H1 (cell line): ENCODE measurements at regions not wholly inside any gene's neighbourhood (a gene's known extent, or its start where the extent isn't known, plus 50 kb on each side); places are given as distances from the start of the nearest gene placed in this dataset.

Experiments
- CTCF ChIA-PET: fragments of 300-600 bp; sonication (Branson Sonifier 250); formaldehyde crosslinking; loops from one replicate; lab custom pipeline; 2021; ENCODE audit not compliant: partially characterized antibody; lab: Charles Lee
- POLR2A ChIA-PET: fragments of 300-600 bp; sonication (Branson Sonifier 250); formaldehyde crosslinking; loops from one replicate; lab custom pipeline; 2021; ENCODE audit warnings: inconsistent platforms; ENCODE audit not compliant: partially characterized antibody; lab: Charles Lee
- DNase-seq, 2 experiments: peaks; one replicate each; pipeline versions ENCODE4 v3.0.0 to v3.0.0-alpha.2; 2010 to 2022; ENCODE audit warnings: low spot score in 2 of 2, low read depth in 1 of 2, mixed read lengths in 1 of 2
- FAIRE-seq: peaks from 2 replicates; lab custom pipeline; 2011; peaks lifted over from hg19 to GRCh38; lab: Jason Lieb, UNC
- H2AFZ ChIP-seq: 2 replicates; pipeline ENCODE4 v1.8.1; 2012; ENCODE audit warnings: low read length, inconsistent platforms
- H2AK5ac ChIP-seq: 2 replicates; pipeline ENCODE4 v1.6.1; 2013; ENCODE audit warnings: low read depth, low read length
- H2BK120ac ChIP-seq: replicated peaks from 2 replicates; pipeline ENCODE3; 2013; ENCODE audit warnings: low read depth, low read length, inconsistent platforms
- H2BK12ac ChIP-seq: 2 replicates; pipeline ENCODE4 v1.6.1; 2013; ENCODE audit warnings: low read depth, low read length
- H2BK15ac ChIP-seq: 2 replicates; pipeline ENCODE4 v1.6.1; 2013; ENCODE audit warnings: low read length
- H2BK20ac ChIP-seq: 2 replicates; pipeline ENCODE4 v1.6.1; 2013; ENCODE audit warnings: low read length
- H2BK5ac ChIP-seq: 2 replicates; pipeline ENCODE4 v1.6.1; 2013; ENCODE audit warnings: low read depth, low read length
- H3K14ac ChIP-seq: 2 replicates; pipeline ENCODE4 v1.6.1; 2013; ENCODE audit warnings: inconsistent platforms; ENCODE audit not compliant: insufficient read length
- H3K18ac ChIP-seq: 2 replicates; pipeline ENCODE4 v1.6.1; 2013; ENCODE audit warnings: low read length; ENCODE audit errors: extremely low read depth
- H3K23ac ChIP-seq: 2 replicates; pipeline ENCODE4 v1.6.1; 2013; ENCODE audit warnings: inconsistent platforms; ENCODE audit not compliant: insufficient read length
- H3K23me2 ChIP-seq: 2 replicates; pipeline ENCODE4 v1.6.1; 2013; ENCODE audit warnings: low read depth, low read length
- H3K27ac ChIP-seq: 2 replicates; pipeline ENCODE4 v1.6.1; 2011; ENCODE audit warnings: low read depth, low read length, inconsistent platforms
- H3K27me3 ChIP-seq, 4 experiments: replicated peaks in 1 of 4; 1 replicate in 1 of 4; 2 replicates in 3 of 4; pipeline versions ENCODE4 v1.6.1 to v1.8.1; 2011 to 2013; ENCODE audit warnings: low read length in 3 of 4, mild to moderate bottlenecking in 3 of 4, inconsistent platforms in 2 of 4, mixed read lengths in 2 of 4, moderate library complexity in 1 of 4; ENCODE audit not compliant: control insufficient read depth in 3 of 4, insufficient read depth in 3 of 4; ENCODE audit errors: extremely low read depth in 1 of 4
- H3K36me3 ChIP-seq, 4 experiments: 2 replicates each; pipeline versions ENCODE4 v1.6.1 to v1.8.1; 2011 to 2013; ENCODE audit warnings: mild to moderate bottlenecking in 4 of 4, low read length in 3 of 4, moderate library complexity in 2 of 4, control low read depth in 1 of 4, inconsistent platforms in 1 of 4; ENCODE audit not compliant: insufficient read depth in 4 of 4, control insufficient read depth in 2 of 4
- H3K4ac ChIP-seq: replicated peaks from 2 replicates; pipeline ENCODE3; 2013; ENCODE audit warnings: low read length, low read depth, mixed read lengths, inconsistent platforms; ENCODE audit not compliant: insufficient read length
- H3K4me1 ChIP-seq, 4 experiments: replicated peaks in 1 of 4; 1 replicate in 1 of 4; 2 replicates in 3 of 4; pipeline versions ENCODE4 v1.6.1 to v1.8.1; 2011 to 2013; ENCODE audit warnings: low read length in 3 of 4, inconsistent platforms in 2 of 4, mixed read lengths in 1 of 4; ENCODE audit not compliant: insufficient read depth in 4 of 4, control insufficient read depth in 3 of 4
- H3K4me2 ChIP-seq, 2 experiments: 2 replicates each; pipeline versions ENCODE4 v1.6.1 to v1.8.1; 2011 to 2013; ENCODE audit warnings: low read depth in 2 of 2, low read length in 2 of 2, control low read depth in 1 of 2, inconsistent platforms in 1 of 2, mild to moderate bottlenecking in 1 of 2; ENCODE audit not compliant: insufficient read depth in 1 of 2
- H3K4me3 ChIP-seq, 4 experiments: fragments of 200-600, 300-600 bp in 1 of 4; sonication (generic), shearing (Covaris generic), sonication (Bioruptor Twin) in 1 of 4; 2 replicates each; pipeline versions ENCODE4 v1.5.1 to v1.8.1; 2011 to 2016; ENCODE audit warnings: low read length in 4 of 4, low read depth in 3 of 4, control low read depth in 2 of 4, inconsistent platforms in 2 of 4, mild to moderate bottlenecking in 2 of 4, mixed read lengths in 1 of 4, moderate library complexity in 1 of 4; ENCODE audit not compliant: insufficient read depth in 2 of 4; ENCODE audit errors: extremely low read depth in 1 of 4
- H3K56ac ChIP-seq: replicated peaks from 2 replicates; pipeline ENCODE3; 2013; ENCODE audit warnings: low read depth, mild to moderate bottlenecking, mixed read lengths, low read length, inconsistent platforms; ENCODE audit not compliant: insufficient read length
- H3K79me1 ChIP-seq: 2 replicates; pipeline ENCODE4 v1.6.1; 2013; ENCODE audit warnings: low read depth, low read length, control low read depth
- H3K79me2 ChIP-seq, 2 experiments: 2 replicates each; pipeline versions ENCODE4 v1.6.1 to v1.8.1; 2012 to 2013; ENCODE audit warnings: low read length in 2 of 2, mild to moderate bottlenecking in 2 of 2, inconsistent platforms in 1 of 2; ENCODE audit not compliant: insufficient read depth in 2 of 2, control insufficient read depth in 1 of 2
- H3K9ac ChIP-seq, 4 experiments: replicated peaks in 1 of 4; 1 replicate in 1 of 4; 2 replicates in 3 of 4; pipeline versions ENCODE4 v1.6.1 to v1.8.1; 2011 to 2013; ENCODE audit warnings: low read depth in 3 of 4, low read length in 3 of 4, control low read depth in 2 of 4, mild to moderate bottlenecking in 2 of 4, moderate library complexity in 2 of 4, inconsistent platforms in 1 of 4; ENCODE audit errors: extremely low read depth in 1 of 4
- H3K9me3 ChIP-seq, 2 experiments: 2 replicates each; pipeline versions ENCODE4 v1.6.1 to v1.8.1; 2012 to 2013; ENCODE audit warnings: mild to moderate bottlenecking in 2 of 2, moderate library complexity in 2 of 2, control low read depth in 1 of 2, inconsistent platforms in 1 of 2, low read depth in 1 of 2, low read length in 1 of 2, mixed read lengths in 1 of 2; ENCODE audit not compliant: insufficient read depth in 2 of 2
- H4K20me1 ChIP-seq, 2 experiments: replicated peaks in 1 of 2; 2 replicates each; pipeline versions ENCODE3 to v1.8.1; 2011 to 2013; ENCODE audit warnings: inconsistent platforms in 2 of 2, low read length in 2 of 2, mild to moderate bottlenecking in 1 of 2; ENCODE audit not compliant: insufficient read depth in 2 of 2, control insufficient read depth in 1 of 2
- H4K5ac ChIP-seq: 2 replicates; pipeline ENCODE4 v1.6.1; 2013; ENCODE audit warnings: low read length, low read depth, mixed read lengths, inconsistent platforms; ENCODE audit not compliant: insufficient read length
- H4K8ac ChIP-seq: 2 replicates; pipeline ENCODE4 v1.8.0; 2013; ENCODE audit warnings: mild to moderate bottlenecking, moderate library complexity, low read length, inconsistent platforms; ENCODE audit not compliant: insufficient read depth; ENCODE audit errors: extremely low read depth
- H4K91ac ChIP-seq: replicated peaks from 2 replicates; pipeline ENCODE3; 2013; ENCODE audit warnings: low read length, mixed read lengths, inconsistent platforms; ENCODE audit not compliant: insufficient read length
- CBX5 ChIP-seq: fragments of 300-800, 300-1000 bp; sonication (generic); IDR thresholded peaks from 2 replicates; pipeline ENCODE4 v1.7.1; 2016; ENCODE audit warnings: antibody characterized with exemption, low read length, low read depth
- CTCF ChIP-seq, 3 experiments: IDR thresholded peaks; 1 replicate in 2 of 3; 2 replicates in 1 of 3; pipeline versions ENCODE4 v1.5.1 to v1.6.1; 2011; ENCODE audit warnings: low read length in 3 of 3, mild to moderate bottlenecking in 3 of 3, inconsistent platforms in 2 of 3, low read depth in 1 of 3, moderate library complexity in 1 of 3; ENCODE audit not compliant: insufficient read depth in 1 of 3; ENCODE audit errors: control extremely low read depth in 1 of 3
- GTF2F1 ChIP-seq: IDR thresholded peaks from 2 replicates; pipeline ENCODE4 v1.6.1; 2012; ENCODE audit warnings: low read depth, low read length, improper control_type of control experiment, borderline replicate concordance
- NANOG ChIP-seq: IDR thresholded peaks from 2 replicates; pipeline ENCODE4 v1.6.1; 2011; ENCODE audit warnings: low read length, low read depth, mild to moderate bottlenecking, inconsistent platforms; ENCODE audit not compliant: insufficient read depth, poor library complexity, severe bottlenecking
- POLR2A ChIP-seq, 2 experiments: IDR thresholded peaks; 1 replicate in 1 of 2; 2 replicates in 1 of 2; pipeline ENCODE4 v1.6.1; 2011; ENCODE audit warnings: low read depth in 2 of 2, low read length in 2 of 2, mild to moderate bottlenecking in 2 of 2; ENCODE audit errors: control extremely low read depth in 1 of 2
- RAD21 ChIP-seq, 2 experiments: IDR thresholded peaks in 1 of 2; conservative IDR thresholded peaks in 1 of 2; 2 replicates each; pipeline ENCODE4 v1.6.1; 2011; ENCODE audit warnings: low read depth in 2 of 2, low read length in 2 of 2, improper control_type of control experiment in 1 of 2, inconsistent platforms in 1 of 2, mild to moderate bottlenecking in 1 of 2, moderate library complexity in 1 of 2
- RFX5 ChIP-seq: IDR thresholded peaks from 2 replicates; pipeline ENCODE4 v1.6.1; 2011; ENCODE audit warnings: low read depth, low read length, improper control_type of control experiment, borderline replicate concordance
- SP2 ChIP-seq: IDR thresholded peaks from 2 replicates; pipeline ENCODE4 v1.6.1; 2012; ENCODE audit warnings: mild to moderate bottlenecking, low read length, inconsistent platforms
- TAF7 ChIP-seq: optimal IDR thresholded peaks from 2 replicates; pipeline ENCODE3; 2011; ENCODE audit warnings: low read depth, mild to moderate bottlenecking, inconsistent platforms, low read length, moderate library complexity, borderline replicate concordance
- WGBS, 2 experiments: shearing (Covaris generic) in 1 of 2; methylation state at CpG; one replicate each; pipeline versions ENCODE4 v1.1.6 to v1.1.7; 2013 to 2015; ENCODE audit warnings: low lambda C conversion rate in 2 of 2, mixed read lengths in 2 of 2, inconsistent platforms in 1 of 2, low coverage in 1 of 2, missing lambda C conversion rate in 1 of 2; ENCODE audit not compliant: insufficient replicate concordance in 2 of 2, insufficient coverage in 1 of 2, insufficient read length in 1 of 2; ENCODE audit errors: extremely low coverage in 1 of 2, missing lambda C conversion rate in 1 of 2; 5-methylcytosine and 5-hydroxymethylcytosine counted together
- TF ChIP-seq, protein P1 (sequence below): IDR thresholded peaks from 2 replicates; pipeline ENCODE4 v1.6.1; 2012; ENCODE audit warnings: inconsistent platforms
- TF ChIP-seq, protein P2 (sequence below): IDR thresholded peaks from 2 replicates; pipeline ENCODE4 v1.6.1; 2011; ENCODE audit warnings: low read depth, mild to moderate bottlenecking, low read length; ENCODE audit not compliant: insufficient read depth

GRCh38 chr1:121448851-121449250 lies 264.1 kb downstream of the SRGAP2C start:
- H3K9ac ChIP-seq: no peak overlapping the region
- H2BK120ac ChIP-seq: no peak overlapping the region
- H3K79me1 ChIP-seq: no peaks in the 10 kb centered on the region
- no peak overlapping the region for H2AFZ ChIP-seq
- no peak overlapping the region for H2BK20ac ChIP-seq
- H2BK15ac ChIP-seq: no peak overlapping the region
- no peak overlapping the region for H3K4me3 ChIP-seq
- no peaks in the 10 kb centered on the region for H3K23me2 ChIP-seq
- no peak overlapping the region for H3K4me2 ChIP-seq
- H4K8ac ChIP-seq: no peak overlapping the region
- H3K4me1 ChIP-seq: no peaks in the 10 kb centered on the region
- DNase-seq (no peak), FAIRE-seq (no peak)
- H2BK5ac ChIP-seq: no peak overlapping the region
- ChIA-PET POLR2A (no interaction called here), CTCF (no interaction called here)
- peaks cover 0 to 1% (median 0%) of the 10 kb centered on the region in 4 experiments; a peak in 1 of 7 replicates for H3K27me3 ChIP-seq
- WGBS, 2 experiments: 88% methylated on average over 2 of the region's 2 CpGs; no CpG with 5 or more reads in 1 of the 2 experiments
- no peak overlapping the region for H3K14ac ChIP-seq
- H2AK5ac ChIP-seq: no peak overlapping the region
- H3K27ac ChIP-seq: no peak overlapping the region
- no peak overlapping the region for H2BK12ac ChIP-seq
- no peaks in the 10 kb centered on the region for H4K20me1 ChIP-seq
- H3K56ac ChIP-seq: no peak overlapping the region
- no peak overlapping the region for H3K23ac ChIP-seq
- no peaks in the 10 kb centered on the region for H3K9me3 ChIP-seq
- H3K18ac ChIP-seq: no peak overlapping the region
- no peak overlapping the region for H4K91ac ChIP-seq
- no peak overlapping the region for H3K4ac ChIP-seq
- no peaks in the 10 kb centered on the region for H3K79me2 ChIP-seq
- no peak overlapping the region for H4K5ac ChIP-seq
- H3K36me3 ChIP-seq: no peaks in the 10 kb centered on the region
- TF ChIP-seq SP2 (no peak), CBX5 (no peak), POLR2A (IDR thresholded peaks at IDR 0.05; ENCODE audit: control extremely low read depth in 1 of 2, low read depth in 2 of 2, low read length in 2 of 2) (no peak), RAD21 (IDR thresholded peaks at IDR 0.05 in 1 of 2, conservative IDR thresholded peaks at IDR 0.05 in 1 of 2; ENCODE audit: low read depth in 2 of 2, low read length in 2 of 2) (no peak), GTF2F1 (no peak), TAF7 (no peak), NANOG (no peak), CTCF (IDR thresholded peaks at IDR 0.05; ENCODE audit: control extremely low read depth in 1 of 3, insufficient read depth in 1 of 3, low read depth in 1 of 3, low read length in 3 of 3) (no peak), RFX5 (no peak)
- TF ChIP-seq, protein P1, sequence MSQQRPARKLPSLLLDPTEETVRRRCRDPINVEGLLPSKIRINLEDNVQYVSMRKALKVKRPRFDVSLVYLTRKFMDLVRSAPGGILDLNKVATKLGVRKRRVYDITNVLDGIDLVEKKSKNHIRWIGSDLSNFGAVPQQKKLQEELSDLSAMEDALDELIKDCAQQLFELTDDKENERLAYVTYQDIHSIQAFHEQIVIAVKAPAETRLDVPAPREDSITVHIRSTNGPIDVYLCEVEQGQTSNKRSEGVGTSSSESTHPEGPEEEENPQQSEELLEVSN: no peak
- TF ChIP-seq, protein P2, sequence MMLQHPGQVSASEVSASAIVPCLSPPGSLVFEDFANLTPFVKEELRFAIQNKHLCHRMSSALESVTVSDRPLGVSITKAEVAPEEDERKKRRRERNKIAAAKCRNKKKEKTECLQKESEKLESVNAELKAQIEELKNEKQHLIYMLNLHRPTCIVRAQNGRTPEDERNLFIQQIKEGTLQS: no peak
